ENCODE measurements at regions not wholly inside any gene's neighbourhood (a gene's known extent, or its start where the extent isn't known, plus 50 kb on each side); places are given as distances from the start of the nearest gene placed in this dataset.

DNA sequence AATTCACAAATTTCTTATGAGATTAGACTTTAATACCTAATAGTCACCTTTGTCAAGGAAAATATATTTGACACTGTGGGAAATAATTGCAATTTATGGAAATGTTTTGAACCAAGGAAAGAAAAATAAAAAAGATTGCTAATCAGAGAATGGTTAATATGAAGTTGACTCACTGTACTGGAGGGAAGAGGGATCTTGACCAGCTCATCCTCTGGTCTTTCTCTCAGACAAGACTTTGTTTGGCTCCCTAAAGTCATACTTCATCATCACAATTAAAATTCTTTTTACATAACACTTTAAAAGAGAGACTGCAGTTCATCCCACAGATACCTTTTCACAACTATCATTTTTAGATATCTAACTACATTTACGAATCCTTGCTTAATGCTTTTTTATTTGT, 538.5 kb upstream of the ZEB2 start:
- TF ChIP-seq, protein P1, sequence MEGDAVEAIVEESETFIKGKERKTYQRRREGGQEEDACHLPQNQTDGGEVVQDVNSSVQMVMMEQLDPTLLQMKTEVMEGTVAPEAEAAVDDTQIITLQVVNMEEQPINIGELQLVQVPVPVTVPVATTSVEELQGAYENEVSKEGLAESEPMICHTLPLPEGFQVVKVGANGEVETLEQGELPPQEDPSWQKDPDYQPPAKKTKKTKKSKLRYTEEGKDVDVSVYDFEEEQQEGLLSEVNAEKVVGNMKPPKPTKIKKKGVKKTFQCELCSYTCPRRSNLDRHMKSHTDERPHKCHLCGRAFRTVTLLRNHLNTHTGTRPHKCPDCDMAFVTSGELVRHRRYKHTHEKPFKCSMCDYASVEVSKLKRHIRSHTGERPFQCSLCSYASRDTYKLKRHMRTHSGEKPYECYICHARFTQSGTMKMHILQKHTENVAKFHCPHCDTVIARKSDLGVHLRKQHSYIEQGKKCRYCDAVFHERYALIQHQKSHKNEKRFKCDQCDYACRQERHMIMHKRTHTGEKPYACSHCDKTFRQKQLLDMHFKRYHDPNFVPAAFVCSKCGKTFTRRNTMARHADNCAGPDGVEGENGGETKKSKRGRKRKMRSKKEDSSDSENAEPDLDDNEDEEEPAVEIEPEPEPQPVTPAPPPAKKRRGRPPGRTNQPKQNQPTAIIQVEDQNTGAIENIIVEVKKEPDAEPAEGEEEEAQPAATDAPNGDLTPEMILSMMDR (IDR thresholded peaks at IDR 0.05; ENCODE audit: unreplicated experiment in 3 of 3), result no peak
- peaks cover 5% of the 10 kb centered on the region for H3K4me1 Mint-ChIP-seq
- peak overlapping the region in 1 of 3 experiments; percentile 45 for H3K27ac Mint-ChIP-seq
- H3K27me3 Mint-ChIP-seq (ENCODE audit: low read depth), result no peaks in the 10 kb centered on the region
- H3K9me3 Mint-ChIP-seq, result peaks cover 4% of the 10 kb centered on the region
- H3K4me3 Mint-ChIP-seq, result no peak overlapping the region
- no peaks in the 10 kb centered on the region for H3K36me3 Mint-ChIP-seq (ENCODE audit: low read depth)

DNA sequence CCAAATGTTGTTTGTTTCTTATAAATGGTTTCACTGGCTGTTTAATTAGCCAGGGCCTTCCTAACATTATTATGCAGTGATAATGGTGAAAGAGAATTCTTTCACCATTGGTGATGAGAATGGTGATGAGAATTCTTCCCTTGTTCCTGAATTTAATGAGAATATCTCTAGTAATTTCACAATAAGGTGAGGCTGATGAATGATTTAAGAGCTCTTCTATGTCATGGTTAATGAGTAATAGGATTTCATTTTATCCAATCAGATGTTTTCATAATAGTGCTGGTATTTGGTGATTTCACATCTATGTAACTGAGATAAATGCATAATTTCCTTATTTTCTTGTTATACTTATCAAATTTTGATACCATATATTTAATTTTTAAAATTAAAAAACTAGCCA, 535.7 kb upstream of the ZEB2 start:
- no peak overlapping the region for H3K27ac Mint-ChIP-seq
- peaks cover 2% of the 10 kb centered on the region for H3K9me3 Mint-ChIP-seq
- H3K27me3 Mint-ChIP-seq (ENCODE audit: low read depth), result no peaks in the 10 kb centered on the region
- H3K4me3 Mint-ChIP-seq, result no peak overlapping the region
- H3K4me1 Mint-ChIP-seq, result peaks cover 5% of the 10 kb centered on the region
- TF ChIP-seq, protein P1 (IDR thresholded peaks at IDR 0.05; ENCODE audit: unreplicated experiment in 3 of 3), result no peak
- no peaks in the 10 kb centered on the region for H3K36me3 Mint-ChIP-seq (ENCODE audit: low read depth)

DNA sequence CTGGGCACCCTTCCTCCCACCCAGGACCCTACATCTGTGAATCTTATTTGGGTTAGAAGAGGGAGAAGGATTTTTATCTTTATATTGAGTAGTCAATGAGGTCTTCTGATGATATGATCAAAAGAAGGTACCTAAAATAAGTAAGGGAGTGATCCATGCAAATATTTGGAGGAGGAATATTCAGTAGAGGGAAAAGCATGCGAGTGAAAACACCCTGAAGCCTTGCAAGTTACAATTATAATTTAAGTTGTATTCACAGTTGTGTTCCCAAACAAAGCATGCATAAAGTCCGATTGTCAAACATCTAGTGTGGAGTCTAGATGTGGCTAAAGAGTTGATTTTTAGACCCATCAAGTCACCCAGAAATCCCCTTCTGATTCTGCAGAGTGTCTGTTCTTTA, 530.2 kb upstream of the ZEB2 start:
- Mint-ChIP-seq H3K4me1 (no peaks in the 10 kb centered on the region), H3K4me3 (no peak overlapping the region), H3K36me3 (ENCODE audit: low read depth) (no peaks in the 10 kb centered on the region), H3K27ac (no peak overlapping the region), H3K27me3 (ENCODE audit: low read depth) (no peaks in the 10 kb centered on the region), H3K9me3 (no peaks in the 10 kb centered on the region)
- TF ChIP-seq, protein P1 (IDR thresholded peaks at IDR 0.05; ENCODE audit: unreplicated experiment in 3 of 3), result no peak

DNA sequence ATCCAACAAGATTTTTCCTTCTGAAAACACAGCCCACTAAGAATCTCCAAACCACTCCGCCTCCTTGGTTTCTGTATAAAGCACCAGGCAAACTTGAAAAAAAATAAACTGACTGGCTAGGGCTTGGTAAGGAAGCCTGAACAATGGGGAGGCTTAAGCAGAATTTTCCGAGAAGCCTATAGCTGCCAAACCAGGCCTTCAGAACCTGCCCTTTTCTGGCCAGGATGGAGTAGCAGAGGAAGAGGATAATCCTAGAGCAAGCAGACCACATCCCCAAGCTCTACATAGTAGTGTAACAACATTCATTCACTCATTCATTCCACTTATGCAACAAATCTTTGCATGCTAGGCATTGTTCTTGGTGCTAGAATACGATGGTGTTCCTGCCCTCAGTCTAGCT, 529.6 kb upstream of the ZEB2 start:
- Mint-ChIP-seq H3K27ac (no peak overlapping the region), H3K36me3 (ENCODE audit: low read depth) (no peaks in the 10 kb centered on the region), H3K4me3 (no peak overlapping the region), H3K9me3 (no peaks in the 10 kb centered on the region), H3K4me1 (no peaks in the 10 kb centered on the region), H3K27me3 (ENCODE audit: low read depth) (no peaks in the 10 kb centered on the region)
- TF ChIP-seq, protein P1 (IDR thresholded peaks at IDR 0.05; ENCODE audit: unreplicated experiment in 3 of 3), result no peak

DNA sequence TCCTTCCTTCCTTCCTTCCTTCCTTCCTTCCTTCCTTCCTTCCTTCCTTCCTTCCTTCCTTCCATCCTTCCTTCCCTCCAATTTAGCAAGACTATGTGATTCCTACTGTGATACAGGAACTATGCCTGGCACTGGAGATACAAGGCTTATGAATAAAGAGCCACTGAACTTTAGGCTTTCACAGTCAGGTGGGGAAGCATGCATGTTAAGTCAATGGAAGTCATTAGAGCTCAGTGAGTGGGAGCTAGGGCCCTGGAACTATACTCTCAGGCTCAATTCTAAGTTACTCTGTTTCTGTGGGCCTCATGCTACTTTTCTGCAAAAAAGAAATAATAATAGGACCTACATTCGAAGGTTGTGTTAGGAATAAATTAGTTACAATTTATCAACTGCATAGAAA, 527.6 kb upstream of the ZEB2 start:
- Mint-ChIP-seq H3K27me3 (ENCODE audit: low read depth) (no peaks in the 10 kb centered on the region), H3K36me3 (ENCODE audit: low read depth) (no peaks in the 10 kb centered on the region)

DNA sequence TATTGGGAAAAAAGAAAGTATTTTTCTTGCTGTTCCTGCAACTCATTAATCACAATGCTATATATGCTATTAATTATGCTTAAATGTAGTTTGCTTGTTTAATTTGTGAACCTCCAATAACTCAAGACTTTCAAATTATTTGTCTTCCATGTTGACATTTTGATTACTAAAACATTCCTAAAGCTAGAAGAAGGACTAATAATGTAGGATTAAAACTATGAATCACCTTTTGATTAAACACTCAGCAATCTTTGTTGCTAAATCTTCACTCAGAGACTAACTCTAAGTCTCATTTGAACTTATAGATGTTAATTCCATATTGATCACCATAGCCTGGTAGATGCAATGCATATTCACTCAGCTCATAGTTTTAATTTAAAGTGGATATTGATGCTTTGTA, 524.6 kb upstream of the ZEB2 start:
- Mint-ChIP-seq H3K36me3 (ENCODE audit: low read depth) (no peaks in the 10 kb centered on the region), H3K9me3 (no peaks in the 10 kb centered on the region), H3K4me1 (no peaks in the 10 kb centered on the region), H3K4me3 (no peak overlapping the region), H3K27me3 (ENCODE audit: low read depth) (no peaks in the 10 kb centered on the region), H3K27ac (no peak overlapping the region)
- TF ChIP-seq, protein P1 (IDR thresholded peaks at IDR 0.05; ENCODE audit: unreplicated experiment in 3 of 3), result no peak

More for the DNA sequence above, 527.6 kb upstream of the ZEB2 start:
- TF ChIP-seq, protein P1 (IDR thresholded peaks at IDR 0.05; ENCODE audit: unreplicated experiment in 3 of 3), result no peak
- H3K4me1 Mint-ChIP-seq, result no peaks in the 10 kb centered on the region
- no peaks in the 10 kb centered on the region for H3K9me3 Mint-ChIP-seq
- no peak overlapping the region for H3K27ac Mint-ChIP-seq
- no peak overlapping the region for H3K4me3 Mint-ChIP-seq
